ENCODE measurements at regions not wholly inside any gene's neighbourhood (a gene's known extent, or its start where the extent isn't known, plus 50 kb on each side); places are given as distances from the start of the nearest gene placed in this dataset.

DNA sequence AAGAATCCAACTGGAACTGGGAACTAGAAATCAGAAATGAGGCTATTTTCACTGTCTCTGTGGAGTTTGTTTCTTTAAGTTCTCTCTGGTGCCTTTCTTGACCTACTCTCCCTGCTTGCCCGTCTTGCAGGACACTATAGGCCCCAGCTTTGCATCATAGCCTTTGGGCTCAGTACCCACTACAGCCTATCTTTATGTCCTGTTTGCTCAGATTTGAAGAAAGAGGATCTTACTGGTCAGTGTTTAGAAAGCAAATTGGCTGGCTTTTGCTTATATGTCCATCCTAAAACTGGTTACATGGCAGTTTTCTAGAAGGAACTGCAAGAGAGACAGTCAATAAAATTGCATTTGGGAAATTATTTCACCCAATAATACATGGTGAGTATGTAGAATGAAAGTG, 231.8 kb upstream of the TBL1XR1 start:
- H3K36me3 ChIP-seq (ENCODE audit: insufficient read depth, low read length), result no peaks in the 10 kb centered on the region
- no peak overlapping the region for H3K27ac ChIP-seq (ENCODE audit: low read depth, low read length)
- H3K4me1 ChIP-seq (ENCODE audit: insufficient read depth, low read length), result peaks cover 18% of the 10 kb centered on the region
- H3K4me2 ChIP-seq (ENCODE audit: insufficient read depth, low read length), result no peak overlapping the region
- no peaks in the 10 kb centered on the region for H3K79me2 ChIP-seq (ENCODE audit: insufficient read depth, low read length)
- H4K20me1 ChIP-seq (ENCODE audit: insufficient read depth, low read length), result no peaks in the 10 kb centered on the region
- TF ChIP-seq, protein P1, sequence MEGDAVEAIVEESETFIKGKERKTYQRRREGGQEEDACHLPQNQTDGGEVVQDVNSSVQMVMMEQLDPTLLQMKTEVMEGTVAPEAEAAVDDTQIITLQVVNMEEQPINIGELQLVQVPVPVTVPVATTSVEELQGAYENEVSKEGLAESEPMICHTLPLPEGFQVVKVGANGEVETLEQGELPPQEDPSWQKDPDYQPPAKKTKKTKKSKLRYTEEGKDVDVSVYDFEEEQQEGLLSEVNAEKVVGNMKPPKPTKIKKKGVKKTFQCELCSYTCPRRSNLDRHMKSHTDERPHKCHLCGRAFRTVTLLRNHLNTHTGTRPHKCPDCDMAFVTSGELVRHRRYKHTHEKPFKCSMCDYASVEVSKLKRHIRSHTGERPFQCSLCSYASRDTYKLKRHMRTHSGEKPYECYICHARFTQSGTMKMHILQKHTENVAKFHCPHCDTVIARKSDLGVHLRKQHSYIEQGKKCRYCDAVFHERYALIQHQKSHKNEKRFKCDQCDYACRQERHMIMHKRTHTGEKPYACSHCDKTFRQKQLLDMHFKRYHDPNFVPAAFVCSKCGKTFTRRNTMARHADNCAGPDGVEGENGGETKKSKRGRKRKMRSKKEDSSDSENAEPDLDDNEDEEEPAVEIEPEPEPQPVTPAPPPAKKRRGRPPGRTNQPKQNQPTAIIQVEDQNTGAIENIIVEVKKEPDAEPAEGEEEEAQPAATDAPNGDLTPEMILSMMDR (IDR thresholded peaks at IDR 0.05; ENCODE audit: extremely low read depth, low read depth, low read length), result no peak
- H3K9me3 ChIP-seq (ENCODE audit: low read depth, low read length), result no peaks in the 10 kb centered on the region
- no peak overlapping the region for H2AFZ ChIP-seq (ENCODE audit: low read length)
- no peak overlapping the region for H3K4me3 ChIP-seq (ENCODE audit: insufficient read depth, low read length)
- no peaks in the 10 kb centered on the region for H3K27me3 ChIP-seq (ENCODE audit: insufficient read depth, low read length)
- DNase-seq (ENCODE audit: insufficient read length, low spot score, missing footprints), result no peak

DNA sequence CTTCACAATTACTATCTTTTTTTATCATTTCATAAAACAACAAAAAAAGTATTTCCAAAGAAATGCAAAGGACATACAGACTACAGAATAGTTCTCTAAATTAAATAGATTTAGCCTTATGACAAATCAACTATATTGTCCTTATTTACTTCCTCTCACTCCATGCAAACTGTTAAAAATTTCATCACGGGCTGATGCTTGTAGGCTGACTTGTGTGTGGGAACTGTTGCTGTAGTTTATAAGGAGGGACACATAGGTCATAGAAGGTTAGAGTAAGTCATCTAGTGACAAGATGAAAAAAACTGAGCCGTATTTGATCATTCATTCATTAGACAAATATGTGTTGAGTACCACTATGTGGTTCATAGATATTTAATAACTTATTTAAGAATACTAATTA, 232.5 kb upstream of the TBL1XR1 start:
- H3K79me2 ChIP-seq (ENCODE audit: insufficient read depth, low read length), result no peaks in the 10 kb centered on the region
- no peaks in the 10 kb centered on the region for H3K36me3 ChIP-seq (ENCODE audit: insufficient read depth, low read length)
- H4K20me1 ChIP-seq (ENCODE audit: insufficient read depth, low read length), result no peaks in the 10 kb centered on the region
- no peaks in the 10 kb centered on the region for H3K9me3 ChIP-seq (ENCODE audit: low read depth, low read length)
- H3K4me2 ChIP-seq (ENCODE audit: insufficient read depth, low read length), result no peak overlapping the region
- TF ChIP-seq, protein P1 (IDR thresholded peaks at IDR 0.05; ENCODE audit: extremely low read depth, low read depth, low read length), result no peak
- DNase-seq (ENCODE audit: insufficient read length, low spot score, missing footprints), result no peak
- no peak overlapping the region for H3K27ac ChIP-seq (ENCODE audit: low read depth, low read length)
- peaks cover 18% of the 10 kb centered on the region for H3K4me1 ChIP-seq (ENCODE audit: insufficient read depth, low read length)
- no peak overlapping the region for H2AFZ ChIP-seq (ENCODE audit: low read length)
- H3K4me3 ChIP-seq (ENCODE audit: insufficient read depth, low read length), result no peak overlapping the region
- H3K27me3 ChIP-seq (ENCODE audit: insufficient read depth, low read length), result no peaks in the 10 kb centered on the region

DNA sequence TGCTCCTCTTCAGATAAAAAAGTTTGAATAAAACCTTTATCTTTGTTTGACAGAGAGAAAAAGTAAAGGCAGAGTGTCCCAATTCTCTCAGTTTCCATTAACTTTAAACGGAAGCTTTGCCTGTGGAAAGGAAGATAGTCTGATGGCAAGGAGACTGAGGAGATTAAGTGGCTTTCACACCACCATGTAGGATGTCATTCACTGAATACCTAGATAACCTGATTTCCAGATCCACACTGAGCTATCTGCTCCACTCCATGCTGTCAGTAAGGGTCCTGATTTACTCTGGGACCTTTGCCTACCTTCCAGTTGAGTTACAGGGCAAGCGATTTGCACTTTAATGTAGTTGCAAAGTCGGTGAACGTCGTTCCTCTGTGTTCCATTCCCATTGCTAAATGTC, 233.4 kb upstream of the TBL1XR1 start:
- H3K27ac ChIP-seq (ENCODE audit: low read depth, low read length), result no peak overlapping the region
- no peak overlapping the region for H3K4me3 ChIP-seq (ENCODE audit: insufficient read depth, low read length)
- no peak for DNase-seq (ENCODE audit: insufficient read length, low spot score, missing footprints)
- no peak overlapping the region for H3K4me2 ChIP-seq (ENCODE audit: insufficient read depth, low read length)
- no peak overlapping the region for H2AFZ ChIP-seq (ENCODE audit: low read length)
- H3K27me3 ChIP-seq (ENCODE audit: insufficient read depth, low read length), result no peaks in the 10 kb centered on the region
- no peaks in the 10 kb centered on the region for H4K20me1 ChIP-seq (ENCODE audit: insufficient read depth, low read length)
- no peaks in the 10 kb centered on the region for H3K79me2 ChIP-seq (ENCODE audit: insufficient read depth, low read length)
- H3K4me1 ChIP-seq (ENCODE audit: insufficient read depth, low read length), result peaks cover 17% of the 10 kb centered on the region
- no peaks in the 10 kb centered on the region for H3K9me3 ChIP-seq (ENCODE audit: low read depth, low read length)
- TF ChIP-seq, protein P1 (IDR thresholded peaks at IDR 0.05; ENCODE audit: extremely low read depth, low read depth, low read length), result no peak
- no peaks in the 10 kb centered on the region for H3K36me3 ChIP-seq (ENCODE audit: insufficient read depth, low read length)

DNA sequence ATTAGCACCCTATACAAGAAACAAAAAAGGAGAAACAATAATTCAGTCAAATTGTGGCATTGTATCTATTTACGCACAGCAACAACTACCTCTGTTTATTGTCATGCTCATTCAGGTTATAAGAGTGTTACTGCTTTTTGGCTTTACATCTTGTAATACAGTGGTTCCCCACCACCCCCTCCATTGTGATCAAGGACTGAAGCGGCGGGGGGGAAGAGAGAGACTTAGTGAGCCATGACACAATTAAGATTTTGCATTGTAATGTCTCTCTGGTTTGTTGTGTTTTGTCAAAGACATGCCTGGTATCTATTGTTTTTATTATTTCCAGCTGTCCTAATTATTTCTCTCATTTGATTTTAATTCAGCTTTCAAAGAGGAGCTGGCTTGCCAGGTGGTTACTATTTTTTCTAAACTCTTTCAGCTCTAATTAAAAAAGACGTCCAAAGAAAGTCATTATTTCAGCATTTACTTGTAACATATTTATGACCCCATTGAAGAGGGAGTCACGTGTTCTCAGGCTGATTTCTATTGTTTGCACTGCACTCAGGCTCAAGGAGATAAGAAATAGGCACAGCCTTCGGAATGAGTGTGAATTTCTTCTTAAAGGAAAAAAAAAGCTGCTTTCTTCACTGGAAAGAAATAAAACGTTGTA, 234.4 kb upstream of the TBL1XR1 start:
- no peaks in the 10 kb centered on the region for H3K79me2 ChIP-seq (ENCODE audit: insufficient read depth, low read length)
- no peaks in the 10 kb centered on the region for H3K36me3 ChIP-seq (ENCODE audit: insufficient read depth, low read length)
- no peak overlapping the region for H3K4me3 ChIP-seq (ENCODE audit: insufficient read depth, low read length)
- DNase-seq (ENCODE audit: insufficient read length, low spot score, missing footprints), result no peak
- H3K27me3 ChIP-seq (ENCODE audit: insufficient read depth, low read length), result no peaks in the 10 kb centered on the region
- no peaks in the 10 kb centered on the region for H3K9me3 ChIP-seq (ENCODE audit: low read depth, low read length)
- H3K27ac ChIP-seq (ENCODE audit: low read depth, low read length), result no peak overlapping the region
- peaks cover 11% of the 10 kb centered on the region for H3K4me1 ChIP-seq (ENCODE audit: insufficient read depth, low read length)
- H4K20me1 ChIP-seq (ENCODE audit: insufficient read depth, low read length), result no peaks in the 10 kb centered on the region
- no peak overlapping the region for H3K4me2 ChIP-seq (ENCODE audit: insufficient read depth, low read length)
- TF ChIP-seq, protein P1 (IDR thresholded peaks at IDR 0.05; ENCODE audit: extremely low read depth, low read depth, low read length), result no peak
- no peak overlapping the region for H2AFZ ChIP-seq (ENCODE audit: low read length)

Measured in osteoblast (primary cell).